ENCODE measurements at regions not wholly inside any gene's neighbourhood (a gene's known extent, or its start where the extent isn't known, plus 50 kb on each side); places are given as distances from the start of the nearest gene placed in this dataset.
A peak's percentile ranks its signal among the peaks of the same experiment; 100 is the strongest.

DNA sequence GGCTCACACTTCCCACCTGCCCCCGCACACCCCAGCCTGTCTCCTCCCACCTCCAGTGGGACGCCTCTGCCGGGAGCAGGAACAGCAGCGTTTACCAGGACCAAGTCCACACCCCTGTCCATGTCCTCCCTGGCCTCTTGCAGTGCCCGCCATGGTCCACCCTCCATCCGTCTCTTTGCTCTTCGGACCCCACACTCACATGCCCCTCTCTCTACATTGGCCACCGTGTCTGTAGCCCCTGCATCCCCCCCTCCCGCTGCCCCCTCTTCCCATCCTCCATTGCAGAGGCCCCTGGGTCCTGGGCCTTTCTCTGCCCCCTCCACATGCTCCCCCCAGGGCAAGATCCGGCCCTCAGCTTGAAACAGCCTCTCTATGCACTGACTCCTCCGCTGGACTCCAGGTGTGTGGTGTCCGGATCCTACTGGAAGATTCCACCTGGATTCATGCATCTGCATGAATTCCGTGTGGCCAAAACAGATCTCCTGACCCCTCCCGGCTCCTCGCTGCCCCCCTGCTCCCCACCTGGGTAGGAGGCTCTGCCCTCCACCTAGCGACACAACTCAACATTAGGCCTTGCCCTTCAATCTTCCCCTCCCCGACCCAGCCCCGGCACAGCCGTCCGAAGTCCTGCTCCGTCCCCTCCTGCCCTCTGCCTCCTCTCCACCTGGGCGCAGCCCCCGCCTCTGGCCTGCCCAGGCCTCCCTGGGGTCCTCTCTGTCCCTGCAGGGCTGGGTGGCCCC is 168.5 kb downstream of the OLFM1 start:
- no peak for ATAC-seq
- peak in 1 of 3 donors; percentile 15 for DNase-seq

DNA sequence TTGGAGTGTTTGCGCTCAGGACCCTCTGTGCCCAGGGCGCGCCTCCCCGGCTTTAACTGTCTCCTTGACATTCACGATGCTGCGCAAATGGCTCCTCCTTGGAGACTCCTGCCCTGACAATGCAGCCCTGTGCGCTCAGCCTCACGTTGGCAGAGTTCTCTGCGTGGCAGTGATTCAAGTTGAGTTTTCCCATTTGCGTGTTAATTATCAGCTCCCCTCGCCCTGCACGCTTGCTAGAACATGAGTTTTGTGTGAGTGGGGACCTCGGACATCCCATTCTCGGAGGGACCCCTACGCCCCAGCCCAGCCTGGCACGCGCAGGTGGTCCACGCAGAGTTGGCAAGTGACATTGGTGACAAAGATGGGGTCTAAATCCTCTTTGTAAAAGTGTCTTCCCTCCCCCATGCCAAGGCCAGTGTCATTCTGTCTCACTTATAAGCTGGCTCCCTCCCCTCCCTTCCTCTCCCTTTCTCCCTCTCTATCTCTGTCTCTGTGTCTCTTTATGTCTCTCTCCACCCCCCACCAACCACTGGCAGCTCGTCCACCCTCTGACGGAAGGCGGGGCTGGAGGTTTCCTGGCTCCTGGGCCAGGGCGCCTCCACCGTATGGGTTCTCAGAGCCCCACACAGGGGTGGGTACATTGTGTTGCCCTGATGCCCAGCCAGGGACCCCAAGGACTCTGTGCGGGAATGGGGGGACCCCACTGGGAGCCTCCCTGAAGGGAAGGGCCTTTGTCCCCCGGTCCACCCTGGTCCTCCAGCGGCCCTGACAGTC is 169.3 kb downstream of the OLFM1 start:
- ATAC-seq (no peak), DNase-seq (peak in 1 of 3 donors; percentile 40)
- WGBS (ENCODE audit: insufficient coverage, low coverage, low lambda C conversion rate, missing lambda C conversion rate) = 69% methylated on average over 7 of the region's 26 CpGs
- H3K36me3 ChIP-seq = no peaks in the 10 kb centered on the region
- H3K4me1 ChIP-seq = no peaks in the 10 kb centered on the region
- intact Hi-C loops (cut with DNase I) = no loop called here
- no peaks in the 10 kb centered on the region for H3K27me3 ChIP-seq
- H3K27ac ChIP-seq = no peak overlapping the region
- H3K9me3 ChIP-seq = no peaks in the 10 kb centered on the region
- no peak overlapping the region for H3K4me3 ChIP-seq
- TF ChIP-seq, protein P1, sequence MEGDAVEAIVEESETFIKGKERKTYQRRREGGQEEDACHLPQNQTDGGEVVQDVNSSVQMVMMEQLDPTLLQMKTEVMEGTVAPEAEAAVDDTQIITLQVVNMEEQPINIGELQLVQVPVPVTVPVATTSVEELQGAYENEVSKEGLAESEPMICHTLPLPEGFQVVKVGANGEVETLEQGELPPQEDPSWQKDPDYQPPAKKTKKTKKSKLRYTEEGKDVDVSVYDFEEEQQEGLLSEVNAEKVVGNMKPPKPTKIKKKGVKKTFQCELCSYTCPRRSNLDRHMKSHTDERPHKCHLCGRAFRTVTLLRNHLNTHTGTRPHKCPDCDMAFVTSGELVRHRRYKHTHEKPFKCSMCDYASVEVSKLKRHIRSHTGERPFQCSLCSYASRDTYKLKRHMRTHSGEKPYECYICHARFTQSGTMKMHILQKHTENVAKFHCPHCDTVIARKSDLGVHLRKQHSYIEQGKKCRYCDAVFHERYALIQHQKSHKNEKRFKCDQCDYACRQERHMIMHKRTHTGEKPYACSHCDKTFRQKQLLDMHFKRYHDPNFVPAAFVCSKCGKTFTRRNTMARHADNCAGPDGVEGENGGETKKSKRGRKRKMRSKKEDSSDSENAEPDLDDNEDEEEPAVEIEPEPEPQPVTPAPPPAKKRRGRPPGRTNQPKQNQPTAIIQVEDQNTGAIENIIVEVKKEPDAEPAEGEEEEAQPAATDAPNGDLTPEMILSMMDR (IDR thresholded peaks at IDR 0.05) = no peak
- TF ChIP-seq POLR2A (IDR thresholded peaks at IDR 0.05) = no peak

More for the DNA sequence above, 168.5 kb downstream of the OLFM1 start:
- Histone ChIP-seq H3K4me3 (no peak overlapping the region), H3K27ac (no peak overlapping the region), H3K27me3 (no peaks in the 10 kb centered on the region), H3K9me3 (no peaks in the 10 kb centered on the region), H3K4me1 (no peaks in the 10 kb centered on the region), H3K36me3 (no peaks in the 10 kb centered on the region)
- no peak for TF ChIP-seq POLR2A (IDR thresholded peaks at IDR 0.05)
- TF ChIP-seq, protein P1 (IDR thresholded peaks at IDR 0.05) = no peak
- 57% methylated on average over 19 of the region's 23 CpGs for WGBS (ENCODE audit: insufficient coverage, low coverage, low lambda C conversion rate, missing lambda C conversion rate)
- intact Hi-C loops (cut with DNase I) = no loop called here

DNA sequence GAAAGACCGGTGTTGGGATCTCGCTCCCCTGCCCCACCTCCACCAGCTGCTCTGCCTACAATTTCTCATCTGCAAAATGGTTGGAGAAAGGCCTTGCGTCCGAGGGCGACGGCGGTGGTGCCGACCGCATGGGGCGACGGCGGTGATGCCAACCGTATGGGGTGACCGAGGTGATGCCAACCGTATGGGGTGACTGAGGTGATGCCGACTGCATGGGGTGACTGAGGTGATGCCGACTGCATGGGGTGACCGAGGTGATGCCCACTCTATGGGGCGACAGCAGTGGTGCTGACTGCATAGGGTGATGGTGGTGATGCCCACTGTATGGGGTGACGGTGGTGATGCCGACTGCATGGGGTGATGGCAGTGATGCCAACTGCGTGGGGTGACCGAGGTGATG is 171.0 kb downstream of the OLFM1 start:
- intact Hi-C loops (cut with DNase I) = no loop called here
- Histone ChIP-seq H3K27ac (no peak overlapping the region), H3K27me3 (no peaks in the 10 kb centered on the region), H3K36me3 (no peaks in the 10 kb centered on the region), H3K4me1 (no peaks in the 10 kb centered on the region), H3K4me3 (no peak overlapping the region), H3K9me3 (no peaks in the 10 kb centered on the region)
- DNase-seq = no peak
- TF ChIP-seq, protein P1 (IDR thresholded peaks at IDR 0.05) = no peak
- TF ChIP-seq POLR2A (IDR thresholded peaks at IDR 0.05) = no peak
- WGBS (ENCODE audit: insufficient coverage, low coverage, low lambda C conversion rate, missing lambda C conversion rate) = 49% methylated on average over 3 of the region's 23 CpGs
- ATAC-seq = no peak

DNA sequence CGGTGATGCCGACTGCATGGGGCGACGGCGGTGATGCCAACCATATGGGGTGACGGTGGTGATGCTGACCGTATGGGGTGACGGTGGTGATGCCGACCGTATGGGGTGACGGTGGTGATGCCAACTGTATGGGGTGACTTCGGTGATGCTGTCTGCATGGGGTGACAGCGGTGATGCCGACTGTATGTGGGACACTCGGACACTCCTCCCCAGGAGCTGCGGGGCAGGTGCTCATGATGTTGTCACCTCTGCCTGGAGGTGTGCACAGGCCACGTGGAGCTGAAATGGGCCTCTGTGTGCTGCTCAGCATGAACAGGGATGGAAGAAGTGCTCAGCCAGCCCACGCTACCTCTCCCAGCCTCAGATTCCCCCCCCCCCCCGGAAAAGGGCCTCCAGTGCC is 171.8 kb downstream of the OLFM1 start:
- ATAC-seq (no peak), DNase-seq (no peak)
- Histone ChIP-seq H3K9me3 (no peaks in the 10 kb centered on the region), H3K27me3 (no peaks in the 10 kb centered on the region), H3K36me3 (no peaks in the 10 kb centered on the region), H3K4me1 (no peaks in the 10 kb centered on the region), H3K4me3 (no peak overlapping the region), H3K27ac (no peak overlapping the region)
- 63% methylated on average over 2 of the region's 19 CpGs for WGBS (ENCODE audit: insufficient coverage, low coverage, low lambda C conversion rate, missing lambda C conversion rate)
- TF ChIP-seq, protein P1 (IDR thresholded peaks at IDR 0.05) = no peak
- TF ChIP-seq POLR2A (IDR thresholded peaks at IDR 0.05) = no peak
- intact Hi-C loops (cut with DNase I) = no loop called here

All from right lobe of liver (tissue), 6 donors.